Hematopoietic multipotent progenitor cell (in vitro differentiated cells): ENCODE measurements at regions not wholly inside any gene's neighbourhood (a gene's known extent, or its start where the extent isn't known, plus 50 kb on each side); places are given as distances from the start of the nearest gene placed in this dataset.
"Not testable (repeated sequence)": the region's sequence is repeated elsewhere in the genome, so short reads cannot be mapped to it uniquely, and the experiment has no call there.

Source experiments
- DNase-seq, 3 donors: peaks; one replicate each; pipeline ENCODE4 v3.0.0-alpha.2; 2011 to 2015; ENCODE audit warnings: low read depth in 2 of 3, low spot score in 2 of 3

DNA sequence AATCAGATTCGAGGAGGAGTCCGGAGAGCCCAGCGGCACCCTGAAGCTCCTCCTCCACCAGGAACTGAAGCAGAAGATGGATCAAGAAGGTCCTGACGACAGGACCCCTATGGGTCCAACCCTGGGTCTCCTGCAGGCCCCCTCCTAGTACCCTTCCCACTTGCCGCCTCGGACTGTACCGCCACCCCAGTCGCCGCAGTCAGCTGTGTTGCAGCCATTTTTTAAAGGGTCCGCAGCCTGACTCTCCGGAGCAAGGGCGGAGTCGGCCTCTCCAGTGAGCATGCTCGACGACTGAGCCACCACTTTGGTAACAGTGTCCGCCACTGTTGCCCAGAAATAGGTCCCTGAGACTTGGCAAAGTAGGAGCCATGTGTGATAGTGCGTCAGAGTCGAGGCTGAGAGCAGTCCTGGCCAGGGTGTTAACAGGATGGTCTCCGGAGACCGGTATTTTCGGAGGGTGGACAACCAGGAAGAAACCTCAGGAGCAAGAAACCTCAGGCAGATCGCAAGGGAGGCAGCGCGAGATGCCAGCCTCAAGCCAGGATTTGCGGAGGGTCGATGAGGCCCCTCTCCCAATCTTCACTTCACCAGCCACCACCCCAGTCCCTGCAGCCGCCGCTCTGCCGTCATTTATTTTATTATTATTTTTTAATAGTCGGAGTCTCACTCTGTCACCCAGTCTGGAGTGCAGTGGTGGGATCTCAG, 294.6 kb upstream of the ZNF337 start:
- DNase-seq: no peak

DNA sequence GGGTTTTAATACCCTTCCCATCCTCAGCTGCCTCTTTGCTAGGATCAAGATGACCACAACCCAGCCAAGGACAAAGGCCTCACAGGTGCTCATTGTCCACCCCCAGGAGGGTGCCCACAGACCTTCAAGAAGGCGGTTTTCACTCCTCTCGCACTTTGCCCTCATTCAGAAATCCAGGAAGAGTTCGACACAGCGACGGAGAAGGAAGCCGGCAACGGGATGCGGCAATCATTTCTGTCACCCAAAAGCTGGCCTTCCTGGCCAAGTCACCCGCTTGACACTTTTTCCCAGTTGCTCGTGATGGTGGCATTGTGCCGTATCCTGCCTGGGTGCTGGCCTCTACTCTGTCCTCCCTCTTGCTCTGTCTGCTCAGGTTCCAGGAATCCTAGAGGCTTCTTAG, 293.0 kb upstream of the ZNF337 start:
- not testable (repeated sequence) for DNase-seq

DNA sequence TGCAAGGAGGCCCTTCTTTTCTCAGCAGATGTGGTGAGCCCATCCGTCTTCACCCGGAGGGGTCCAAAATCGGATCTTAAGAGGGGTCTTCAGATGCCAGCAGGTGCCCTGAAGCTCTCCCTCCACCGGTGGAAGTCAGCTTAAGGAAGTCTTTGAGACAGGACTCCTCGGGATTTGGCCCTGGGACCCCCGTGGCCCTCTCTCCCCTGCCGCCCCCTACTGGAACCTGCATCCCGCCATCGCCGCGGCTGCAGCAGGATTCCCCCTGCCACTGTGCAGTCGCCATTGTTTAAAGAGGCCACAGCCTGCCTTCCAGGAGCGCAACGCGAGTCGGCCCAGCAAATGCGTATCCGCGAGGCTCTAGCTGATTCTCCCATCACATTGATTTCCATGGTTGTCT, 292.5 kb upstream of the ZNF337 start:
- DNase-seq: no peak

GRCh38 chr20:25987928-25988560, 291.4 kb upstream of the ZNF337 start:
- not testable (repeated sequence) for DNase-seq

- DNase-seq: peak; percentile 44 to 56 (median 44)
Measured at GRCh38 chr20:25987073-25987927, 290.6 kb upstream of the ZNF337 start.

DNA sequence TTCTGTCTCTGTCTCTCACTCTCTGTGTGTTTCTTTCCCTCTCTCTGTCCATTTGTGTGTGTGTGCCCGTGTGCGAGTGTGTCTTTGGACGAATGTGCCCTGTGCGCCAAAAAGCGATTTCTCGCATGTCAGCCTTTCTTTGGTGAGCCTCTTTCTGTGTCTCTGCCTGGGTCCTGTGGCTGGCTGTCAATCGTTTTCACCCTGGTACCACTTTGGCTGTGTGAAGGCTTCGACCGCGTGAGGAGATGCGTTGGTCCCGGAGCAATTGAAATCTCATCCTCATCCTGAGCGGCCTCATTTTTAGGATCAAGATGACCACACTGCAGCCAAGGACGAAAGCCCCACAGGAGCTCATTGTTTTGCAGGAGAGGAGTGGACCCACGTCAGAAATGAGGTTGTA, 288.9 kb upstream of the ZNF337 start:
- no peak for DNase-seq

GRCh38 chr20:25984933-25985332, 288.3 kb upstream of the ZNF337 start:
- DNase-seq: peak; percentile 14 to 66 (median 21)

- not testable (repeated sequence) for DNase-seq
Measured at GRCh38 chr20:25982701-25983100, 286.0 kb upstream of the ZNF337 start.

GRCh38 chr20:25978450-25979190, 282.0 kb upstream of the ZNF337 start:
- not testable (repeated sequence) for DNase-seq

DNA sequence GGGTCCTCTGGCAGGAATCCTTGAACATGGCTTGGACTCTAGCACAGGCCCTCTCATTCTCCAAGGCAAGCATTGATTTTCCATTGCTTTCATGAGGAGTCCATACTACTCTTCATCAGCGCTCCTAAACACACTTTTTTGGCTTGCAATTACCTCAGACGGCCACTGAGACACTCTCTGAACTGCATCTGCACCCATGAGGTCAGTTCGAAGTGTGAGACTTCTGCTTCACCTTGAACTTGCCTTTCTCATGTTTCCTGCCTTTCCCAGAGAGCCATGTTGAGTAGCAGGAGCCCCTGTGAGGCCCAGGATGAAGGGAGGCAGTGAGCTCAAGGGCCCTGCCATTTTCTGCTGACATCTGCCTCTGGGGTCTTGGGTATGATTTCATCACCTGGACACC, 279.2 kb upstream of the ZNF337 start:
- not testable (repeated sequence) for DNase-seq

- not testable (repeated sequence) for DNase-seq
Measured at GRCh38 chr20:25965203-25965602, 268.6 kb upstream of the ZNF337 start.

GRCh38 chr20:25953876-25954275, 257.2 kb upstream of the ZNF337 start:
- not testable (repeated sequence) for DNase-seq

- DNase-seq: not testable (repeated sequence)
Measured at GRCh38 chr20:25935230-25935629, 238.6 kb upstream of the ZNF337 start.

- peak in 2 of 3 donors; percentile 8 to 39 for DNase-seq
Measured at GRCh38 chr20:25932806-25933205, 236.2 kb upstream of the ZNF337 start.

GRCh38 chr20:25932170-25932569, 235.5 kb upstream of the ZNF337 start:
- not testable (repeated sequence) for DNase-seq

DNA sequence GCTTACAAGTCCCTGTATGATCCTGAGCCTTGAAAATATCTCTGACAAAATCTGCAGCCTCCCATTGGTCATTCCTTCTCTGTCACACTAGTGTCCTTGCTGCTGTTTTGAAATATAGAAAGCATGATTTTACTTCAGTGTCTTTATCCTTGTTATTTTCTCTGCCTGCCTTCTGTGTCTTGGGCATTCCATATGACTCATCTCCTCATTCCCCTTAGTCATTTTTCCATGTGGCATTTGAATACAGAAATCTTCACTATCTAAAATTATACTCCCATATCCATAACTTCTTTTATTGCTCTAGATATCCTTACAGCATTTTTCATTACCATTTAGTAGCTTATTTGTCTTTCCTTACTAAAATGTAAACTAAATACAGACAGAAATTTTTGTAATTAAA, 205.7 kb upstream of the ZNF337 start:
- DNase-seq: not testable (repeated sequence)

DNA sequence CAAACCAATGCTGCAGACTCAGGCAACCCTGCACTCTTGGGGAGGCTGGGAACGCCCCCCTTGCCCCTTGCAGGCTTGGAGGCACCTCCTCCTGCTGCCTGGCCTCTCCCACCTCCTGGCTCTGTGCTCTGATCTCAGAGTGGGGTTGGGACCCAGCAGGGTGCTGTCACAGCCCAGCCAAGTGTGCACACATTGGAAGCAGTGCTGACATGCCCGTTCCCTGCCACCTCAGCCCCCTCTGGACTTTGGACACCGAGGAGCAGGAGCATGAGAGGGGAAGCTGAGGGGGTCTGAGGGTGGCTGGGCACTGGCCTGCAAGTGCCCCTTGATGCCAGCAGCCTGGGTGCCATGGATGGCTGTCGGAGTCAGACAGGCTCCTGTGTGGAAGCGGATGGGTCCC, 202.0 kb upstream of the ZNF337 start:
- DNase-seq: not testable (repeated sequence)

DNA sequence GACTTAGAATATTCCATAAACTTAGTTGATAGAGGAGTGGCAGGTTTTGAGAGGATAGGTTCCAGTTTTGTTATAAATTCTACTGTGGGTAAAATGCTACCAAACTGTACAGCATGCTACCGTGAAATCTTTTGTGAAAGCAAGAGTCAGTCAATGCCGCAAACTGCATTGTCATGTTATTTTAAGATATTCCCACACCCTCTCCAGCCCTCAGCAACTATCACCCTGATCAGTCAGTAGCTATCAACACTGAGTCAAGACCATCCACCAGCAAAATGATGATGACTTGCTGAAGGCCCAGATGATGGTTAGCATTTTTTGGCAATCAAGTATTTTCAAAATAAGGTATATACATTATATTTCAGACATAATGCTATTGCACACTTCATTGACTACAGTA, 182.4 kb upstream of the ZNF337 start:
- not testable (repeated sequence) for DNase-seq

DNA sequence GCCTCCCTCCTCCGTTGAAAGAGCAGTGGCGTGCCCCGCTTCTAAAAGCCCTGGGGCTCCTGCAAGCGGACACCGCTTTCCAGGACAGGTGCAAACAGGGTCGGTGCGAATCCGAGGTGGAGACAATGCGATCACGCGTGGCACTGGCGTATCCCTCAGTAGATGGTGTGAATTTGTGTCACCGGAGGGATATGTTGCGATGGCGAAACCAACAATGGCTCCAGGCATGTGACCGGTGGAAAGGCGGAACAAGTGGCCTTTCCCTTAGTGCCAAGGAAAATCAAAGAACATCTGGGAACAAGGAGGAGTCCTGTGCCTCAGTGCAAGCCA, 172.0 kb upstream of the ZNF337 start:
- DNase-seq: not testable (repeated sequence)

- DNase-seq: peak in 2 of 3 donors; percentile 61 to 67
Measured at GRCh38 chr20:25867776-25868649, 171.4 kb upstream of the ZNF337 start.
